HCT116 (cell line): ENCODE measurements at regions not wholly inside any gene's neighbourhood (a gene's known extent, or its start where the extent isn't known, plus 50 kb on each side); places are given as distances from the start of the nearest gene placed in this dataset.

Experiments used
- ATAC-seq: fragments of 200-7000 bp; cut with Tn5 transposase; 2 replicates; pipeline ENCODE4 v1.9.1; 2020; ENCODE audit warnings: mild to moderate bottlenecking, moderate library complexity
- BruUV-seq: library from RNA; stranded (reverse); fragments of 400-500 nt; replicated peaks from 2 replicates; lab custom pipeline; 2021; lab: Mats Ljungman, UMichigan
- CTCF ChIA-PET: fragments of 300-600 bp; sonication (Branson Sonifier 250); formaldehyde crosslinking; loops from one replicate; lab custom pipeline; 2021; ENCODE audit warnings: antibody characterized with exemption; lab: Charles Lee
- POLR2A ChIA-PET: fragments of 300-600, 350-600 bp; sonication (Branson Sonifier 250); formaldehyde crosslinking; loops from one replicate; lab custom pipeline; 2021; ENCODE audit warnings: antibody characterized with exemption; lab: Charles Lee
- RAD21 ChIA-PET, 2 experiments: fragments of 300-600 bp; sonication (Branson Sonifier 250); formaldehyde crosslinking; loops; one replicate each; lab custom pipeline; 2023; ENCODE audit warnings: low total read pairs in 2 of 2; ENCODE audit not compliant: uncharacterized antibody in 2 of 2, unreplicated experiment in 2 of 2, low non-redundant PET in 1 of 2; lab: Charles Lee
- DNase-seq: peaks from one replicate; pipeline ENCODE4 v3.0.0-alpha.2; 2010; ENCODE audit warnings: low read depth, low spot score
- H2AFZ ChIP-seq: fragments of 200-600 bp; shearing (Covaris generic), sonication (generic); 2 replicates; pipeline ENCODE4 v1.6.1; 2017; ENCODE audit warnings: low read depth, mixed run types, mixed read lengths, antibody characterized with exemption, low read length; ENCODE audit not compliant: poor library complexity, severe bottlenecking
- H3K27ac ChIP-seq: 2 replicates; pipeline ENCODE4 v1.5.1; 2012; ENCODE audit warnings: low read depth, low read length
- H3K27me3 ChIP-seq: fragments of 200-600 bp; sonication (generic); 2 replicates; pipeline ENCODE4 v1.6.1; 2016; ENCODE audit warnings: mixed run types, low read length, mixed read lengths; ENCODE audit not compliant: insufficient read depth
- H3K36me3 ChIP-seq, 2 experiments: fragments of 200-500 bp in 1 of 2; fragments of 200-600 bp in 1 of 2; sonication (Bioruptor generic) in 1 of 2; sonication (generic) in 1 of 2; 2 replicates each; pipeline versions ENCODE4 v1.5.1 to v1.6.1; 2014 to 2016; ENCODE audit warnings: low read length in 2 of 2, inconsistent platforms in 1 of 2, mixed read lengths in 1 of 2, mixed run types in 1 of 2; ENCODE audit not compliant: insufficient read depth in 2 of 2, control insufficient read depth in 1 of 2
- H3K4me1 ChIP-seq, 2 experiments: fragments of 200-600 bp in 1 of 2; sonication (generic) in 1 of 2; 2 replicates each; pipeline versions ENCODE4 v1.5.1 to v1.6.1; 2012 to 2017; ENCODE audit warnings: low read length in 2 of 2, inconsistent platforms in 1 of 2, mild to moderate bottlenecking in 1 of 2, mixed read lengths in 1 of 2, mixed run types in 1 of 2, moderate library complexity in 1 of 2; ENCODE audit not compliant: insufficient read depth in 2 of 2, control insufficient read depth in 1 of 2
- H3K4me2 ChIP-seq: fragments of 200-600 bp; sonication (generic); 2 replicates; pipeline ENCODE4 v1.6.1; 2017; ENCODE audit warnings: mixed run types, low read length, mixed read lengths
- H3K4me3 ChIP-seq, 2 experiments: fragments of 200-600 bp in 1 of 2; sonication (generic) in 1 of 2; replicated peaks in 1 of 2; 2 replicates each; pipeline ENCODE4 v1.5.1; 2011 to 2016; ENCODE audit warnings: low read length in 2 of 2, control low read depth in 1 of 2, low read depth in 1 of 2, mild to moderate bottlenecking in 1 of 2, mixed read lengths in 1 of 2, mixed run types in 1 of 2
- H3K79me2 ChIP-seq: fragments of 200-600 bp; sonication (generic); 2 replicates; pipeline ENCODE4 v1.6.1; 2017; ENCODE audit warnings: mild to moderate bottlenecking, mixed run types, low read length, moderate library complexity, mixed read lengths; ENCODE audit not compliant: insufficient read depth
- H3K9ac ChIP-seq: fragments of 200-600 bp; sonication (generic); 2 replicates; pipeline ENCODE4 v1.6.1; 2016; ENCODE audit warnings: low read length, mixed read lengths
- H3K9me2 ChIP-seq: fragments of 200-600 bp; sonication (generic), shearing (Covaris generic); 2 replicates; pipeline ENCODE4 v1.6.1; 2017; ENCODE audit warnings: mixed run types, mild to moderate bottlenecking, moderate library complexity; ENCODE audit not compliant: insufficient read depth
- H3K9me3 ChIP-seq, 2 experiments: fragments of 200-500 bp in 1 of 2; fragments of 200-600 bp in 1 of 2; sonication (Bioruptor generic) in 1 of 2; sonication (generic) in 1 of 2; 2 replicates each; pipeline ENCODE4 v1.6.1; 2014 to 2017; ENCODE audit warnings: low read length in 2 of 2, mixed read lengths in 2 of 2, inconsistent platforms in 1 of 2, low read depth in 1 of 2, mild to moderate bottlenecking in 1 of 2, mixed run types in 1 of 2, moderate library complexity in 1 of 2; ENCODE audit not compliant: control insufficient read depth in 1 of 2, insufficient read depth in 1 of 2
- H4K20me1 ChIP-seq: fragments of 200-600 bp; sonication (generic), shearing (Covaris generic); 2 replicates; pipeline ENCODE4 v1.6.1; 2017; ENCODE audit warnings: mixed run types, mild to moderate bottlenecking, moderate library complexity; ENCODE audit not compliant: insufficient read depth
- CBX3 ChIP-seq: IDR thresholded peaks from 2 replicates; pipeline ENCODE4 v1.6.1; 2012; ENCODE audit warnings: low read depth
- FOSL1 ChIP-seq: IDR thresholded peaks from 2 replicates; pipeline ENCODE4 v1.6.1; 2012; ENCODE audit warnings: low read depth
- JUND ChIP-seq: IDR thresholded peaks from 2 replicates; pipeline ENCODE4 v1.6.1; 2012
- MAX ChIP-seq: IDR thresholded peaks from 2 replicates; pipeline ENCODE4 v1.6.1; 2012
- POLR2A ChIP-seq: IDR thresholded peaks from 2 replicates; pipeline ENCODE4 v1.7.0; 2011; ENCODE audit warnings: borderline replicate concordance; ENCODE audit not compliant: insufficient read depth, insufficient read length; ENCODE audit errors: extremely low read depth
- POLR2AphosphoS5 ChIP-seq: IDR thresholded peaks from 2 replicates; pipeline ENCODE4 v1.6.1; 2011; ENCODE audit warnings: mild to moderate bottlenecking, low read depth, low read length, moderate library complexity
- RAD21 ChIP-seq: IDR thresholded peaks from 2 replicates; pipeline ENCODE4 v1.6.1; 2012; ENCODE audit warnings: low read depth, mild to moderate bottlenecking
- SIN3A ChIP-seq: IDR thresholded peaks from 2 replicates; pipeline ENCODE4 v1.6.1; 2012; ENCODE audit warnings: low read depth
- SP1 ChIP-seq: IDR thresholded peaks from 2 replicates; pipeline ENCODE4 v1.6.1; 2012; ENCODE audit warnings: low read depth
- SRF ChIP-seq: IDR thresholded peaks from 2 replicates; pipeline ENCODE4 v1.6.1; 2012; ENCODE audit warnings: low read depth
- ZBTB33 ChIP-seq: IDR thresholded peaks from 2 replicates; pipeline ENCODE4 v1.6.1; 2011; ENCODE audit warnings: mild to moderate bottlenecking, low read length, moderate library complexity; ENCODE audit not compliant: insufficient replicate concordance; ENCODE audit errors: extremely low read depth
- ZFX ChIP-seq: fragments of 450-650 bp; IDR thresholded peaks from 2 replicates; pipeline ENCODE4 v1.6.1; 2017
- intact Hi-C: fragments of 100-400 bp; cut with micrococcal nuclease; formaldehyde crosslinking; loops from 2 replicates; pipeline ENCODE4 v1.10.0; 2022
- TF ChIP-seq, protein P1 (sequence below), 3 experiments: fragments of 200-600 bp in 1 of 3; sonication (generic) in 1 of 3; IDR thresholded peaks in 2 of 3; conservative IDR thresholded peaks in 1 of 3; 2 replicates each; pipeline ENCODE4 v1.5.1; 2012 to 2017; ENCODE audit warnings: low read depth in 2 of 3, low read length in 2 of 3, antibody characterized with exemption in 1 of 3, borderline replicate concordance in 1 of 3, control low read depth in 1 of 3, mild to moderate bottlenecking in 1 of 3, mixed read lengths in 1 of 3, mixed run types in 1 of 3, moderate library complexity in 1 of 3; ENCODE audit not compliant: insufficient read depth in 1 of 3
- TF ChIP-seq, protein P2 (sequence below): IDR thresholded peaks from 2 replicates; pipeline ENCODE4 v1.6.1; 2012; ENCODE audit warnings: low read depth

GRCh38 chr12:113660936-113661335, 189.3 kb upstream of the LHX5 start:
- intact Hi-C loops = no loop called here
- no peaks in the 10 kb centered on the region for H3K9me2 ChIP-seq
- no peaks in the 10 kb centered on the region for H3K36me3 ChIP-seq
- H3K9me3 ChIP-seq = no peaks in the 10 kb centered on the region
- H2AFZ ChIP-seq = no peak overlapping the region
- DNase-seq (no peak), ATAC-seq (no peak)
- no peak overlapping the region for H3K27ac ChIP-seq
- H3K27me3 ChIP-seq = peaks cover 5% of the 10 kb centered on the region
- POLR2A ChIA-PET = no interaction called here
- no peak overlapping the region for H3K4me2 ChIP-seq
- RAD21 ChIA-PET = no interaction called here
- TF ChIP-seq, protein P1, sequence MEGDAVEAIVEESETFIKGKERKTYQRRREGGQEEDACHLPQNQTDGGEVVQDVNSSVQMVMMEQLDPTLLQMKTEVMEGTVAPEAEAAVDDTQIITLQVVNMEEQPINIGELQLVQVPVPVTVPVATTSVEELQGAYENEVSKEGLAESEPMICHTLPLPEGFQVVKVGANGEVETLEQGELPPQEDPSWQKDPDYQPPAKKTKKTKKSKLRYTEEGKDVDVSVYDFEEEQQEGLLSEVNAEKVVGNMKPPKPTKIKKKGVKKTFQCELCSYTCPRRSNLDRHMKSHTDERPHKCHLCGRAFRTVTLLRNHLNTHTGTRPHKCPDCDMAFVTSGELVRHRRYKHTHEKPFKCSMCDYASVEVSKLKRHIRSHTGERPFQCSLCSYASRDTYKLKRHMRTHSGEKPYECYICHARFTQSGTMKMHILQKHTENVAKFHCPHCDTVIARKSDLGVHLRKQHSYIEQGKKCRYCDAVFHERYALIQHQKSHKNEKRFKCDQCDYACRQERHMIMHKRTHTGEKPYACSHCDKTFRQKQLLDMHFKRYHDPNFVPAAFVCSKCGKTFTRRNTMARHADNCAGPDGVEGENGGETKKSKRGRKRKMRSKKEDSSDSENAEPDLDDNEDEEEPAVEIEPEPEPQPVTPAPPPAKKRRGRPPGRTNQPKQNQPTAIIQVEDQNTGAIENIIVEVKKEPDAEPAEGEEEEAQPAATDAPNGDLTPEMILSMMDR (IDR thresholded peaks at IDR 0.05 in 2 of 3, conservative IDR thresholded peaks at IDR 0.05 in 1 of 3; ENCODE audit: borderline replicate concordance in 1 of 3, insufficient read depth in 1 of 3, low read depth in 2 of 3, low read length in 2 of 3) = no peak
- TF ChIP-seq FOSL1 (no peak), SIN3A (no peak), MAX (no peak), SP1 (no peak), RAD21 (no peak), SRF (no peak), POLR2AphosphoS5 (no peak), ZBTB33 (no peak), ZFX (no peak), JUND (no peak), CBX3 (no peak), POLR2A (no peak)
- TF ChIP-seq, protein P2, sequence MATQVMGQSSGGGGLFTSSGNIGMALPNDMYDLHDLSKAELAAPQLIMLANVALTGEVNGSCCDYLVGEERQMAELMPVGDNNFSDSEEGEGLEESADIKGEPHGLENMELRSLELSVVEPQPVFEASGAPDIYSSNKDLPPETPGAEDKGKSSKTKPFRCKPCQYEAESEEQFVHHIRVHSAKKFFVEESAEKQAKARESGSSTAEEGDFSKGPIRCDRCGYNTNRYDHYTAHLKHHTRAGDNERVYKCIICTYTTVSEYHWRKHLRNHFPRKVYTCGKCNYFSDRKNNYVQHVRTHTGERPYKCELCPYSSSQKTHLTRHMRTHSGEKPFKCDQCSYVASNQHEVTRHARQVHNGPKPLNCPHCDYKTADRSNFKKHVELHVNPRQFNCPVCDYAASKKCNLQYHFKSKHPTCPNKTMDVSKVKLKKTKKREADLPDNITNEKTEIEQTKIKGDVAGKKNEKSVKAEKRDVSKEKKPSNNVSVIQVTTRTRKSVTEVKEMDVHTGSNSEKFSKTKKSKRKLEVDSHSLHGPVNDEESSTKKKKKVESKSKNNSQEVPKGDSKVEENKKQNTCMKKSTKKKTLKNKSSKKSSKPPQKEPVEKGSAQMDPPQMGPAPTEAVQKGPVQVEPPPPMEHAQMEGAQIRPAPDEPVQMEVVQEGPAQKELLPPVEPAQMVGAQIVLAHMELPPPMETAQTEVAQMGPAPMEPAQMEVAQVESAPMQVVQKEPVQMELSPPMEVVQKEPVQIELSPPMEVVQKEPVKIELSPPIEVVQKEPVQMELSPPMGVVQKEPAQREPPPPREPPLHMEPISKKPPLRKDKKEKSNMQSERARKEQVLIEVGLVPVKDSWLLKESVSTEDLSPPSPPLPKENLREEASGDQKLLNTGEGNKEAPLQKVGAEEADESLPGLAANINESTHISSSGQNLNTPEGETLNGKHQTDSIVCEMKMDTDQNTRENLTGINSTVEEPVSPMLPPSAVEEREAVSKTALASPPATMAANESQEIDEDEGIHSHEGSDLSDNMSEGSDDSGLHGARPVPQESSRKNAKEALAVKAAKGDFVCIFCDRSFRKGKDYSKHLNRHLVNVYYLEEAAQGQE = no peak
- TF ChIP-seq, all 23 proteins: peak for 0
- Histone ChIP-seq H3K4me3 (no peak overlapping the region), H3K4me1 (no peaks in the 10 kb centered on the region), H3K79me2 (no peaks in the 10 kb centered on the region), H3K9ac (no peak overlapping the region), H4K20me1 (no peaks in the 10 kb centered on the region)
- BruUV-seq = no TSS peak
- CTCF ChIA-PET = no interaction called here
